MM.1S (cell line): ENCODE measurements at regions not wholly inside any gene's neighbourhood (a gene's known extent, or its start where the extent isn't known, plus 50 kb on each side); places are given as distances from the start of the nearest gene placed in this dataset.

Experiments
- DNase-seq: peaks from one replicate; pipeline ENCODE4 v3.0.0-alpha.2; 2015
- H2AFZ ChIP-seq: fragments of 300-600 bp; sonication (generic); 2 replicates; pipeline ENCODE4 v1.6.0; 2016; ENCODE audit warnings: antibody characterized with exemption, low read length
- H3F3A ChIP-seq: fragments of 300-600 bp; sonication (generic); 2 replicates; pipeline ENCODE4 v1.6.1; 2016; ENCODE audit warnings: mild to moderate bottlenecking, antibody characterized with exemption, low read length, moderate library complexity, mixed read lengths; ENCODE audit not compliant: insufficient read depth
- H3K27ac ChIP-seq: fragments of 300-600 bp; sonication (generic); 2 replicates; pipeline ENCODE4 v1.5.1; 2016; ENCODE audit warnings: mild to moderate bottlenecking, low read length
- H3K27me3 ChIP-seq: fragments of 300-600 bp; sonication (generic); replicated peaks from 2 replicates; pipeline ENCODE4 v1.6.0; 2016; ENCODE audit warnings: low read length; ENCODE audit not compliant: insufficient read depth
- H3K36me3 ChIP-seq: fragments of 300-600 bp; sonication (generic); replicated peaks from 2 replicates; pipeline ENCODE4 v1.6.1; 2016; ENCODE audit warnings: mild to moderate bottlenecking, low read length, mixed read lengths; ENCODE audit not compliant: insufficient read depth
- H3K4me1 ChIP-seq: fragments of 300-600 bp; sonication (generic); 2 replicates; pipeline ENCODE4 v1.6.1; 2016; ENCODE audit warnings: low read length, mixed read lengths
- H3K4me2 ChIP-seq: fragments of 300-600 bp; sonication (generic); 2 replicates; pipeline ENCODE4 v1.6.0; 2016; ENCODE audit warnings: low read depth, low read length
- H3K4me3 ChIP-seq: fragments of 300-600 bp; sonication (generic); 2 replicates; pipeline ENCODE4 v1.5.1; 2016; ENCODE audit warnings: low read length, mixed read lengths
- H3K79me2 ChIP-seq: fragments of 300-600 bp; sonication (generic); 2 replicates; pipeline ENCODE4 v1.6.1; 2016; ENCODE audit warnings: mixed run types, low read length, mixed read lengths
- H3K9ac ChIP-seq: fragments of 300-600 bp; sonication (generic); 2 replicates; pipeline ENCODE4 v1.6.1; 2016; ENCODE audit warnings: low read length, mixed read lengths
- H3K9me2 ChIP-seq: fragments of 300-600 bp; sonication (generic); replicated peaks from 2 replicates; pipeline ENCODE4 v1.6.1; 2016; ENCODE audit warnings: mild to moderate bottlenecking, low read length, mixed read lengths; ENCODE audit not compliant: insufficient read depth
- H3K9me3 ChIP-seq: fragments of 300-600 bp; sonication (generic); replicated peaks from 2 replicates; pipeline ENCODE4 v1.6.1; 2016; ENCODE audit warnings: mild to moderate bottlenecking, low read length, mixed read lengths; ENCODE audit not compliant: insufficient read depth
- H4K20me1 ChIP-seq: fragments of 300-600 bp; sonication (generic); 2 replicates; pipeline ENCODE4 v1.6.1; 2016; ENCODE audit warnings: mild to moderate bottlenecking, low read length, moderate library complexity, mixed read lengths; ENCODE audit not compliant: insufficient read depth
- CTCF ChIP-seq: fragments of 300-600 bp; sonication (generic); IDR thresholded peaks from 2 replicates; pipeline ENCODE4 v1.5.1; 2016; ENCODE audit warnings: antibody characterized with exemption, low read length, mixed read lengths
- EZH2 ChIP-seq: fragments of 300-600 bp; sonication (generic); optimal IDR thresholded peaks from 2 replicates; pipeline ENCODE3; 2017; ENCODE audit warnings: low read depth, mild to moderate bottlenecking, antibody characterized with exemption, low read length, mixed read lengths
- EZH2phosphoT487 ChIP-seq: fragments of 300-600 bp; sonication (generic); IDR thresholded peaks from 2 replicates; pipeline ENCODE4 v1.6.1; 2018; ENCODE audit warnings: antibody characterized with exemption, low read length

- no peaks in the 10 kb centered on the region for H3K79me2 ChIP-seq
- no peaks in the 10 kb centered on the region for H4K20me1 ChIP-seq
- no peaks in the 10 kb centered on the region for H3F3A ChIP-seq
- H3K27ac ChIP-seq, result no peak overlapping the region
- no peaks in the 10 kb centered on the region for H3K9me3 ChIP-seq
- H3K4me2 ChIP-seq, result no peak overlapping the region
- no peak for DNase-seq
- no peaks in the 10 kb centered on the region for H3K9me2 ChIP-seq
- H3K4me3 ChIP-seq, result no peak overlapping the region
- no peaks in the 10 kb centered on the region for H3K27me3 ChIP-seq
- no peak overlapping the region for H2AFZ ChIP-seq
- no peaks in the 10 kb centered on the region for H3K36me3 ChIP-seq
- H3K4me1 ChIP-seq, result no peaks in the 10 kb centered on the region
- TF ChIP-seq EZH2, result no peak
- no peak for TF ChIP-seq CTCF
- TF ChIP-seq EZH2phosphoT487, result no peak
- no peak overlapping the region for H3K9ac ChIP-seq
Measured at GRCh38 chr11:28877340-28877739, 769.2 kb downstream of the METTL15 start.

GRCh38 chr11:28874706-28875105 is 766.5 kb downstream of the METTL15 start:
- H3K9me2 ChIP-seq, result no peaks in the 10 kb centered on the region
- no peaks in the 10 kb centered on the region for H4K20me1 ChIP-seq
- H3K4me1 ChIP-seq, result no peaks in the 10 kb centered on the region
- H3K79me2 ChIP-seq, result no peaks in the 10 kb centered on the region
- H3K4me3 ChIP-seq, result no peak overlapping the region
- no peaks in the 10 kb centered on the region for H3K36me3 ChIP-seq
- no peak overlapping the region for H3K27ac ChIP-seq
- no peak overlapping the region for H2AFZ ChIP-seq
- no peaks in the 10 kb centered on the region for H3F3A ChIP-seq
- TF ChIP-seq CTCF (no peak), EZH2 (no peak), EZH2phosphoT487 (no peak)
- no peak overlapping the region for H3K9ac ChIP-seq
- DNase-seq, result no peak
- H3K4me2 ChIP-seq, result no peak overlapping the region
- H3K27me3 ChIP-seq, result no peaks in the 10 kb centered on the region
- H3K9me3 ChIP-seq, result no peaks in the 10 kb centered on the region

DNA sequence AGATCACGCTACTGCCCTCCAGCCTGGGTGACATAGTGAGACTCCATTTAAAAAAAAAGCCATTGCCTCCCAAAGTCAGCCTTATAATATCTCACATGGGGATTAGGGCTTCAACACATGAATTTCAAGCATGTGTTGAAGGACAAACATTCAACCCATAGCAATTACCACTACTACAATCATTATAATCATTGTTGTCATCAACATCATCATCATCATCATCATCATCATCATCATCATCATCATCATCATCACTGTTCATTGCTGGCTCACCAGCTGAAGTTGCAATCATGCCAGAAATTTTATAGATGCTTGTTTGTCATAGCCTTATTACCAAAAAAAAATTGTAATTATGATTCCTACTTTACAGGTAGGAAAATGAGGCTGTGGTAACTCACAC is 762.9 kb downstream of the METTL15 start:
- Histone ChIP-seq H3K27ac (no peak overlapping the region), H2AFZ (no peak overlapping the region), H4K20me1 (no peaks in the 10 kb centered on the region), H3F3A (no peaks in the 10 kb centered on the region), H3K36me3 (no peaks in the 10 kb centered on the region), H3K4me3 (no peak overlapping the region), H3K79me2 (no peaks in the 10 kb centered on the region), H3K9me2 (no peaks in the 10 kb centered on the region), H3K4me1 (no peaks in the 10 kb centered on the region), H3K4me2 (no peak overlapping the region), H3K9me3 (no peaks in the 10 kb centered on the region), H3K27me3 (no peaks in the 10 kb centered on the region), H3K9ac (no peak overlapping the region)
- TF ChIP-seq EZH2 (no peak), EZH2phosphoT487 (no peak), CTCF (no peak)
- DNase-seq, result no peak
